ENCODE measurements at regions not wholly inside any gene's neighbourhood (a gene's known extent, or its start where the extent isn't known, plus 50 kb on each side); places are given as distances from the start of the nearest gene placed in this dataset.

GRCh38 chr16:25570131-25570530 is 121.6 kb upstream of the HS3ST4 start:
- Histone ChIP-seq H3K9me2 (ENCODE audit: insufficient read depth, low read length) (no peaks in the 10 kb centered on the region), H3K9ac (ENCODE audit: low read length) (no peak overlapping the region), H3K4me2 (ENCODE audit: low read length) (no peak overlapping the region), H2AFZ (ENCODE audit: low read depth, low read length) (no peak overlapping the region), H3K4me3 (ENCODE audit: low read length) (no peak overlapping the region), H3K27ac (ENCODE audit: low read length) (no peak overlapping the region), H4K20me1 (ENCODE audit: insufficient read depth) (no peaks in the 10 kb centered on the region), H3K27me3 (ENCODE audit: insufficient read depth, low read depth, low read length) (no peaks in the 10 kb centered on the region), H3F3A (ENCODE audit: insufficient read depth, low read length, poor library complexity, severe bottlenecking) (no peaks in the 10 kb centered on the region), H3K9me3 (ENCODE audit: low read length) (peaks cover 4% of the 10 kb centered on the region), H3K36me3 (ENCODE audit: insufficient read depth, low read length) (no peaks in the 10 kb centered on the region), H3K79me2 (replicated peaks; ENCODE audit: insufficient read depth, low read length) (no peaks in the 10 kb centered on the region)
- no peak for TF ChIP-seq TAF1 (IDR thresholded peaks at IDR 0.05; ENCODE audit: low read depth)
- no peak for TF ChIP-seq MXI1 (conservative IDR thresholded peaks at IDR 0.05; ENCODE audit: poor library complexity, severe bottlenecking)
- no peak for TF ChIP-seq CTCF (IDR thresholded peaks at IDR 0.05; ENCODE audit: poor library complexity, severe bottlenecking)
- TF ChIP-seq POLR2AphosphoS5 (IDR thresholded peaks at IDR 0.05): no peak
- TF ChIP-seq EZH2 (IDR thresholded peaks at IDR 0.05; ENCODE audit: borderline replicate concordance, insufficient read depth, low read length, poor library complexity, severe bottlenecking): no peak
- TF ChIP-seq SMC3 (conservative IDR thresholded peaks at IDR 0.05; ENCODE audit: poor library complexity): no peak
- TF ChIP-seq REST (IDR thresholded peaks at IDR 0.05; ENCODE audit: borderline replicate concordance): no peak
- no peak for TF ChIP-seq RAD21 (conservative IDR thresholded peaks at IDR 0.05)
- TF ChIP-seq EP300 (conservative IDR thresholded peaks at IDR 0.05; ENCODE audit: poor library complexity, severe bottlenecking): no peak

GRCh38 chr16:25568991-25569390 is 122.8 kb upstream of the HS3ST4 start:
- Histone ChIP-seq H3K9ac (ENCODE audit: low read length) (no peak overlapping the region), H3K27ac (ENCODE audit: low read length) (no peak overlapping the region), H2AFZ (ENCODE audit: low read depth, low read length) (no peak overlapping the region), H3K79me2 (replicated peaks; ENCODE audit: insufficient read depth, low read length) (no peaks in the 10 kb centered on the region), H4K20me1 (ENCODE audit: insufficient read depth) (no peaks in the 10 kb centered on the region), H3K36me3 (ENCODE audit: insufficient read depth, low read length) (no peaks in the 10 kb centered on the region), H3K27me3 (ENCODE audit: insufficient read depth, low read depth, low read length) (no peaks in the 10 kb centered on the region), H3F3A (ENCODE audit: insufficient read depth, low read length, poor library complexity, severe bottlenecking) (no peaks in the 10 kb centered on the region), H3K9me3 (ENCODE audit: low read length) (peaks cover 4% of the 10 kb centered on the region), H3K4me2 (ENCODE audit: low read length) (no peak overlapping the region), H3K9me2 (ENCODE audit: insufficient read depth, low read length) (no peaks in the 10 kb centered on the region), H3K4me3 (ENCODE audit: low read length) (no peak overlapping the region)
- TF ChIP-seq EP300 (conservative IDR thresholded peaks at IDR 0.05; ENCODE audit: poor library complexity, severe bottlenecking) (no peak), MXI1 (conservative IDR thresholded peaks at IDR 0.05; ENCODE audit: poor library complexity, severe bottlenecking) (no peak), CTCF (IDR thresholded peaks at IDR 0.05; ENCODE audit: poor library complexity, severe bottlenecking) (no peak), SMC3 (conservative IDR thresholded peaks at IDR 0.05; ENCODE audit: poor library complexity) (no peak), REST (IDR thresholded peaks at IDR 0.05; ENCODE audit: borderline replicate concordance) (no peak), TAF1 (IDR thresholded peaks at IDR 0.05; ENCODE audit: low read depth) (no peak), RAD21 (conservative IDR thresholded peaks at IDR 0.05) (no peak), POLR2AphosphoS5 (IDR thresholded peaks at IDR 0.05) (no peak), EZH2 (IDR thresholded peaks at IDR 0.05; ENCODE audit: borderline replicate concordance, insufficient read depth, low read length, poor library complexity, severe bottlenecking) (no peak)

Data from neural cell (in vitro differentiated cells).